Vagina (tissue), 2 donors: ENCODE measurements at regions not wholly inside any gene's neighbourhood (a gene's known extent, or its start where the extent isn't known, plus 50 kb on each side); places are given as distances from the start of the nearest gene placed in this dataset.

Source experiments
- DNase-seq, 2 donors: peaks; one replicate each; pipeline ENCODE4 v3.0.0-alpha.2; 2017; ENCODE audit errors: extremely low spot score in 2 of 2
- H3K27ac ChIP-seq: fragments of 200-600 bp; sonication (generic); one replicate; pipeline ENCODE4 v1.5.1; 2019
- H3K27me3 ChIP-seq: fragments of 200-600 bp; sonication (generic); one replicate; pipeline ENCODE4 v1.5.1; 2019
- H3K36me3 ChIP-seq, 2 donors: fragments of 200-600 bp; sonication (generic); one replicate each; pipeline ENCODE4 v1.5.1; 2017 to 2019
- H3K4me1 ChIP-seq: fragments of 200-600 bp; sonication (generic); one replicate; pipeline ENCODE4 v1.5.1; 2019
- H3K4me3 ChIP-seq, 2 donors: fragments of 200-600 bp; sonication (generic); 1 replicate in 1 of 2; 2 replicates in 1 of 2; pipeline ENCODE4 v1.5.1; 2016 to 2019
- H3K9me3 ChIP-seq: fragments of 200-600 bp; sonication (generic); one replicate; pipeline ENCODE4 v1.5.1; 2019
- POLR2A ChIP-seq, 2 donors: fragments of 450-650 bp; IDR thresholded peaks; one replicate each; pipeline ENCODE4 v1.6.1; 2017; ENCODE audit warnings: antibody characterized with exemption in 2 of 2, mild to moderate bottlenecking in 2 of 2, moderate library complexity in 2 of 2
- POLR2AphosphoS5 ChIP-seq, 2 donors: sonication (generic); formaldehyde crosslinking; IDR thresholded peaks; one replicate each; pipeline ENCODE4 v1.9.0; 2017; ENCODE audit warnings: antibody characterized with exemption in 2 of 2, mild to moderate bottlenecking in 2 of 2, low read depth in 1 of 2; ENCODE audit not compliant: insufficient read depth in 1 of 2
- intact Hi-C: fragments of 100-400 bp; cut with DNase I; formaldehyde crosslinking; loops from one replicate; pipeline ENCODE4 v1.15.1; 2023
- TF ChIP-seq, protein P1 (sequence below), 3 experiments: fragments of 450-650 bp in 2 of 3; fragments of 200-600 bp in 1 of 3; sonication (generic) in 1 of 3; IDR thresholded peaks; one replicate each; pipeline ENCODE4 v1.5.1; 2017 to 2019; ENCODE audit warnings: antibody characterized with exemption in 3 of 3, mild to moderate bottlenecking in 2 of 3, moderate library complexity in 2 of 3

DNA sequence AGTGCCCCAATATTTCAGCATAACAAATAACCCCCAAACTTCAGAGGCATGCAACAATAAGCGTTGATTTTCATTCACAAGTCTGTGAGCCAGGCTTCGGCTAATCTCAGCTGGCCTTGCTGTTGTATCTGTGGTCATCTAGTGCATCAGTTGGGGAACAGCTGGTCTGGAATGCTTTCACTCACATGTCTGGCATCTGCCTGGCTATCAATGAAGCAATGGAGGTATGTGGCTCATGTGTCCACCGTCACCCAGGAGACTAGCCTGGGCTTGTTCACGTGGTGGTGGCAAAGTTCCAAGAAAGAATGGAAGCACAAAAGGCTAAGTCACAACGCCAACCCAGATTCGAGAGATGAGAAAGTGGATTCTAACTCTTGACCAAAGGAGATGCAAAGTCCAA lies 304.8 kb upstream of the ISX start:
- H3K27ac ChIP-seq, result no peak overlapping the region
- TF ChIP-seq POLR2A (IDR thresholded peaks at IDR 0.05) (no peak), POLR2AphosphoS5 (IDR thresholded peaks at IDR 0.05; ENCODE audit: insufficient read depth in 1 of 2, low read depth in 1 of 2) (no peak)
- TF ChIP-seq, protein P1, sequence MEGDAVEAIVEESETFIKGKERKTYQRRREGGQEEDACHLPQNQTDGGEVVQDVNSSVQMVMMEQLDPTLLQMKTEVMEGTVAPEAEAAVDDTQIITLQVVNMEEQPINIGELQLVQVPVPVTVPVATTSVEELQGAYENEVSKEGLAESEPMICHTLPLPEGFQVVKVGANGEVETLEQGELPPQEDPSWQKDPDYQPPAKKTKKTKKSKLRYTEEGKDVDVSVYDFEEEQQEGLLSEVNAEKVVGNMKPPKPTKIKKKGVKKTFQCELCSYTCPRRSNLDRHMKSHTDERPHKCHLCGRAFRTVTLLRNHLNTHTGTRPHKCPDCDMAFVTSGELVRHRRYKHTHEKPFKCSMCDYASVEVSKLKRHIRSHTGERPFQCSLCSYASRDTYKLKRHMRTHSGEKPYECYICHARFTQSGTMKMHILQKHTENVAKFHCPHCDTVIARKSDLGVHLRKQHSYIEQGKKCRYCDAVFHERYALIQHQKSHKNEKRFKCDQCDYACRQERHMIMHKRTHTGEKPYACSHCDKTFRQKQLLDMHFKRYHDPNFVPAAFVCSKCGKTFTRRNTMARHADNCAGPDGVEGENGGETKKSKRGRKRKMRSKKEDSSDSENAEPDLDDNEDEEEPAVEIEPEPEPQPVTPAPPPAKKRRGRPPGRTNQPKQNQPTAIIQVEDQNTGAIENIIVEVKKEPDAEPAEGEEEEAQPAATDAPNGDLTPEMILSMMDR (IDR thresholded peaks at IDR 0.05), result no peak
- no peak overlapping the region for H3K4me3 ChIP-seq
- H3K9me3 ChIP-seq, result no peaks in the 10 kb centered on the region
- H3K27me3 ChIP-seq, result no peaks in the 10 kb centered on the region
- intact Hi-C loops, result no loop called here
- no peaks in the 10 kb centered on the region for H3K36me3 ChIP-seq
- DNase-seq, result no peak
- no peaks in the 10 kb centered on the region for H3K4me1 ChIP-seq

DNA sequence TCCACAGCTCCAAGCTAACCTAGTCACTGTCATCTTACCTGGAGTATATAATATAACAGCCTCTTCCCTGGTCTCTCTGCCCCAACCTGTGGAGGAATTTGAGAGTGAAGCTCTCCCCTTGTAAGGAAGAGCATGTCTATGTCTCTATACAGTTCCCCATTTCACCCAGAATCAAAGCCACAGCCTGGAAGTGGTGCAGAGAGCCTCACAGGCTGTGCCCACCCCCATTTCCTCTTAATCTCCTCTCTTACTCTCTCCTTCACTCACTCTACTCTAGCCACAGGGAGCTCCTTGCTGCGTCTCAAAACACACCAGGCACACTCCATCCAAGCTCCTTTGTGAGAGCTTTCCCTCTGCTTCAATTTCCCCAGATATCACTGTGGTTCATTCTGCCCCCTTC lies 302.5 kb upstream of the ISX start:
- TF ChIP-seq POLR2A (IDR thresholded peaks at IDR 0.05) (no peak), POLR2AphosphoS5 (IDR thresholded peaks at IDR 0.05; ENCODE audit: insufficient read depth in 1 of 2, low read depth in 1 of 2) (no peak)
- TF ChIP-seq, protein P1 (IDR thresholded peaks at IDR 0.05), result no peak
- Histone ChIP-seq H3K27me3 (no peaks in the 10 kb centered on the region), H3K9me3 (no peaks in the 10 kb centered on the region), H3K27ac (no peak overlapping the region), H3K36me3 (no peaks in the 10 kb centered on the region), H3K4me3 (no peak overlapping the region), H3K4me1 (no peaks in the 10 kb centered on the region)
- no peak for DNase-seq
- intact Hi-C loops, result no loop called here

DNA sequence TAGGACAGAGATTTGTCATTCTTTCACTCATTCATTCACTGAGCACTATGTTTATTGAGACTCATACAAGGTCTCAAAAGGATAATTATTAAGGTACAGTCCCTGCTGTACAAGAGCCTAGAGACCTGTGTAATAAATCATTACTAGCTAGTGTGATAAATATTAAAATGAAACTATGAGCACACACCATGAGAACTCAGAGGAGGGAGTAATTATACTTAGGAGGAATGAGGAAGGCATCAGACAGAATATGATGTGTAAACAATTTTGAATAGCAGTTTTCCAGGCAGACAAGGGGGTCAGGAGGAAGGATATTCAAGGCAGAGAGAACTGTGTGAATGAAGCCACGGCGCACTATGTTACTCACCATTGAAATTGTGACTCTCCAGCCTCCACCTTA lies 300.8 kb upstream of the ISX start:
- TF ChIP-seq, protein P1 (IDR thresholded peaks at IDR 0.05), result no peak
- no peak for TF ChIP-seq POLR2AphosphoS5 (IDR thresholded peaks at IDR 0.05; ENCODE audit: insufficient read depth in 1 of 2, low read depth in 1 of 2)
- TF ChIP-seq POLR2A (IDR thresholded peaks at IDR 0.05), result no peak
- H3K9me3 ChIP-seq, result no peaks in the 10 kb centered on the region
- H3K4me1 ChIP-seq, result no peaks in the 10 kb centered on the region
- DNase-seq, result no peak
- H3K27me3 ChIP-seq, result no peaks in the 10 kb centered on the region
- no peak overlapping the region for H3K4me3 ChIP-seq
- no peak overlapping the region for H3K27ac ChIP-seq
- intact Hi-C loops, result no loop called here
- H3K36me3 ChIP-seq, result no peaks in the 10 kb centered on the region

GRCh38 chr22:34769361-34769760 lies 296.6 kb upstream of the ISX start:
- H3K36me3 ChIP-seq, result no peaks in the 10 kb centered on the region
- no peaks in the 10 kb centered on the region for H3K9me3 ChIP-seq
- intact Hi-C loops, result no loop called here
- no peak for DNase-seq
- H3K27me3 ChIP-seq, result no peaks in the 10 kb centered on the region
- H3K4me1 ChIP-seq, result no peaks in the 10 kb centered on the region
- no peak overlapping the region for H3K27ac ChIP-seq
- TF ChIP-seq, protein P1 (IDR thresholded peaks at IDR 0.05), result no peak
- TF ChIP-seq POLR2AphosphoS5 (IDR thresholded peaks at IDR 0.05; ENCODE audit: insufficient read depth in 1 of 2, low read depth in 1 of 2) (no peak), POLR2A (IDR thresholded peaks at IDR 0.05) (no peak)
- no peak overlapping the region for H3K4me3 ChIP-seq

DNA sequence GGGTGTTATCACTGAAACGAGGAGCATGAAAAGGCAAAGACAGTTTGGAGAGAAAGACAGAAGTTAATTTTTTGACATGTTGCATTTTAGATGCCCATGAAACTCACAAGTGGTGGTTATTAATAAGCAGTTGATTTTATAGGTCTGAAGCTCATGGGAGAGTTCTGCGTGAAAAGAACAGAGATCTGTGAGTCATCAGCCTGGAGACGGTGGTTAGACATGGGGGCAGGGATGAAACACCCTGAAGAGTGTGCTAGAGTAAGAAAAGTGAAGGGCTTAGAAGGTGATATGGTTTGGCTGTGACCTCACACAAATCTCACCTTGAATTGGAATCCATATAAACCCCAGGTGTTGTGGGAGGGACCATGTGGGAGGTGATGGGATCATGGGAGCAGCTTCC lies 289.1 kb upstream of the ISX start:
- Histone ChIP-seq H3K4me1 (no peaks in the 10 kb centered on the region), H3K27me3 (no peaks in the 10 kb centered on the region), H3K36me3 (no peaks in the 10 kb centered on the region), H3K9me3 (no peaks in the 10 kb centered on the region), H3K27ac (no peak overlapping the region), H3K4me3 (no peak overlapping the region)
- TF ChIP-seq POLR2A (IDR thresholded peaks at IDR 0.05), result no peak
- TF ChIP-seq, protein P1 (IDR thresholded peaks at IDR 0.05), result no peak
- no peak for TF ChIP-seq POLR2AphosphoS5 (IDR thresholded peaks at IDR 0.05; ENCODE audit: insufficient read depth in 1 of 2, low read depth in 1 of 2)
- intact Hi-C loops, result no loop called here
- DNase-seq, result no peak
